ENCODE measurements at regions not wholly inside any gene's neighbourhood (a gene's known extent, or its start where the extent isn't known, plus 50 kb on each side); places are given as distances from the start of the nearest gene placed in this dataset.

GRCh38 chr2:120660056-120660694, 75.5 kb upstream of the GLI2 start:
- no peak for DNase-seq (ENCODE audit: low read depth)
- TF ChIP-seq CTCF (IDR thresholded peaks at IDR 0.05; ENCODE audit: low read length, missing control alignments), result no peak
- no peak overlapping the region for H3K4me3 ChIP-seq (replicated peaks; ENCODE audit: low read depth, low read length)

GRCh38 chr2:120660771-120661459, 74.8 kb upstream of the GLI2 start:
- DNase-seq (ENCODE audit: low read depth), result no peak
- no peak overlapping the region for H3K4me3 ChIP-seq (replicated peaks; ENCODE audit: low read depth, low read length)
- no peak for TF ChIP-seq CTCF (IDR thresholded peaks at IDR 0.05; ENCODE audit: low read length, missing control alignments)

GRCh38 chr2:120661551-120661950, 74.1 kb upstream of the GLI2 start:
- no peak for DNase-seq (ENCODE audit: low read depth)
- no peak overlapping the region for H3K4me3 ChIP-seq (replicated peaks; ENCODE audit: low read depth, low read length)
- no peak for TF ChIP-seq CTCF (IDR thresholded peaks at IDR 0.05; ENCODE audit: low read length, missing control alignments)

- TF ChIP-seq CTCF (IDR thresholded peaks at IDR 0.05; ENCODE audit: low read length, missing control alignments), result no peak
- no peak overlapping the region for H3K4me3 ChIP-seq (replicated peaks; ENCODE audit: low read depth, low read length)
- DNase-seq (ENCODE audit: low read depth), result no peak
Observed at GRCh38 chr2:120662046-120662445, 73.6 kb upstream of the GLI2 start.

GRCh38 chr2:120662746-120663145, 72.9 kb upstream of the GLI2 start:
- TF ChIP-seq CTCF (IDR thresholded peaks at IDR 0.05; ENCODE audit: low read length, missing control alignments), result no peak
- DNase-seq (ENCODE audit: low read depth), result no peak
- H3K4me3 ChIP-seq (replicated peaks; ENCODE audit: low read depth, low read length), result no peak overlapping the region

GRCh38 chr2:120666433-120666832, 69.2 kb upstream of the GLI2 start:
- no peak for DNase-seq (ENCODE audit: low read depth)
- no peak for TF ChIP-seq CTCF (IDR thresholded peaks at IDR 0.05; ENCODE audit: low read length, missing control alignments)
- no peak overlapping the region for H3K4me3 ChIP-seq (replicated peaks; ENCODE audit: low read depth, low read length)

GRCh38 chr2:120667981-120668380, 67.7 kb upstream of the GLI2 start:
- TF ChIP-seq CTCF (IDR thresholded peaks at IDR 0.05; ENCODE audit: low read length, missing control alignments), result no peak
- DNase-seq (ENCODE audit: low read depth), result no peak
- H3K4me3 ChIP-seq (replicated peaks; ENCODE audit: low read depth, low read length), result no peak overlapping the region
